DOHH2 (cell line): ENCODE measurements at regions not wholly inside any gene's neighbourhood (a gene's known extent, or its start where the extent isn't known, plus 50 kb on each side); places are given as distances from the start of the nearest gene placed in this dataset.

Experiments used
- H3F3A ChIP-seq: fragments of 200-600 bp; sonication (generic), shearing (Covaris generic); 2 replicates; pipeline ENCODE4 v1.6.0; 2016; ENCODE audit warnings: antibody characterized with exemption, mild to moderate bottlenecking; ENCODE audit not compliant: control insufficient read depth, insufficient read depth
- H3K27ac ChIP-seq: fragments of 200-600 bp; sonication (generic); 2 replicates; pipeline ENCODE4 v1.5.1; 2014; ENCODE audit warnings: low read depth, mild to moderate bottlenecking, low read length, moderate library complexity
- H3K27me3 ChIP-seq: fragments of 200-600 bp; sonication (generic); 2 replicates; pipeline ENCODE4 v1.6.1; 2014; ENCODE audit warnings: mild to moderate bottlenecking, low read length, mixed read lengths; ENCODE audit not compliant: control insufficient read depth
- H3K36me3 ChIP-seq: fragments of 200-600 bp; sonication (generic); 2 replicates; pipeline ENCODE4 v1.6.1; 2014; ENCODE audit warnings: mild to moderate bottlenecking, low read length, moderate library complexity, mixed read lengths; ENCODE audit not compliant: control insufficient read depth
- H3K4me1 ChIP-seq: fragments of 200-600 bp; sonication (generic); 2 replicates; pipeline ENCODE4 v1.6.1; 2014; ENCODE audit warnings: mild to moderate bottlenecking, low read length, mixed read lengths; ENCODE audit not compliant: control insufficient read depth
- H3K4me2 ChIP-seq: fragments of 200-600 bp; sonication (generic); 2 replicates; pipeline ENCODE4 v1.6.0; 2014; ENCODE audit warnings: mild to moderate bottlenecking, low read length, moderate library complexity
- H3K4me3 ChIP-seq: fragments of 200-600 bp; sonication (generic); 2 replicates; pipeline ENCODE4 v1.5.1; 2014; ENCODE audit warnings: mild to moderate bottlenecking, low read length, mixed read lengths
- H3K79me2 ChIP-seq: fragments of 200-600 bp; sonication (generic); 2 replicates; pipeline ENCODE4 v1.6.1; 2014; ENCODE audit warnings: mild to moderate bottlenecking, low read length, mixed read lengths; ENCODE audit not compliant: control insufficient read depth
- H3K9me2 ChIP-seq: fragments of 200-600 bp; sonication (generic); replicated peaks from 2 replicates; pipeline ENCODE4 v1.6.1; 2014; ENCODE audit warnings: mild to moderate bottlenecking, low read length, mixed read lengths; ENCODE audit not compliant: control insufficient read depth
- H3K9me3 ChIP-seq: fragments of 200-600 bp; sonication (generic); 2 replicates; pipeline ENCODE4 v1.6.1; 2014; ENCODE audit warnings: antibody characterized with exemption, low read length, mixed read lengths; ENCODE audit not compliant: control insufficient read depth, insufficient read depth
- H4K20me1 ChIP-seq: fragments of 200-600 bp; sonication (generic); 2 replicates; pipeline ENCODE4 v1.6.0; 2014; ENCODE audit warnings: low read depth, mild to moderate bottlenecking, antibody characterized with exemption, low read length, moderate library complexity; ENCODE audit not compliant: control insufficient read depth, insufficient read depth
- CTCF ChIP-seq: fragments of 200-600 bp; sonication (generic); IDR thresholded peaks from one replicate; pipeline ENCODE4 v1.5.1; 2014; ENCODE audit warnings: antibody characterized with exemption, mild to moderate bottlenecking, low read depth, low read length; ENCODE audit not compliant: poor library complexity, severe bottlenecking
- EZH2phosphoT487 ChIP-seq: fragments of 200-600 bp; sonication (generic); IDR thresholded peaks from 2 replicates; pipeline ENCODE4 v1.6.1; 2017; ENCODE audit warnings: borderline replicate concordance, mild to moderate bottlenecking, antibody characterized with exemption, low read length, moderate library complexity, mixed read lengths

GRCh38 chr9:90002397-90003271 lies 397.8 kb downstream of the GADD45G start:
- Histone ChIP-seq H3K27ac (no peak overlapping the region), H3K4me3 (no peak overlapping the region)

DNA sequence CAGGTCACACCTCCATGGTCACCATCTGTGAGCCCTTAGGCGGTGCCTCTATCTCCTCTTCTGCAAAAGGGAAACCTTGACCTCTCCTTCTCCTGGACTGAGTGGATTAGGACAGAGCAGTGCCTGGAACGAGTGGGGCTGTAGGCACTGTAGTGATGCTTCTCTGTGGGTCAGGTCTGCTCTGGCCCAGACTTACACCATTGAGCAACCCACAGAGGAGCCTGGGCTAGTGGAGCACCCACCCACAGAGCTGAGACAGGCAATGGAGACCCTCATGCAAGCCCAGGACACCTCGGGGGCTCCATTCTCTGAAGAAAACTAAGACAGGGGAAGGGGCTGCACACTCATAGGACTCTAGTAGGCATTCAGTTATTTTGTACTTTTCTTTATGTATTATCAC lies 400.6 kb downstream of the GADD45G start:
- no peaks in the 10 kb centered on the region for H3K9me2 ChIP-seq
- H3K4me3 ChIP-seq: no peak overlapping the region
- H3K36me3 ChIP-seq: no peaks in the 10 kb centered on the region
- no peaks in the 10 kb centered on the region for H3K79me2 ChIP-seq
- no peaks in the 10 kb centered on the region for H4K20me1 ChIP-seq
- peaks cover 8% of the 10 kb centered on the region for H3K27me3 ChIP-seq
- peaks cover 7% of the 10 kb centered on the region for H3K4me1 ChIP-seq
- H3K9me3 ChIP-seq: no peaks in the 10 kb centered on the region
- H3F3A ChIP-seq: no peaks in the 10 kb centered on the region
- no peak for TF ChIP-seq CTCF
- no peak for TF ChIP-seq EZH2phosphoT487
- H3K4me2 ChIP-seq: no peak overlapping the region
- no peak overlapping the region for H3K27ac ChIP-seq

More at GRCh38 chr9:90002397-90003271, 397.8 kb downstream of the GADD45G start:
- no peaks in the 10 kb centered on the region for H3F3A ChIP-seq
- H3K9me3 ChIP-seq: no peaks in the 10 kb centered on the region
- H3K79me2 ChIP-seq: no peaks in the 10 kb centered on the region
- no peak for TF ChIP-seq EZH2phosphoT487
- no peak for TF ChIP-seq CTCF
- no peaks in the 10 kb centered on the region for H3K36me3 ChIP-seq
- H3K9me2 ChIP-seq: no peaks in the 10 kb centered on the region
- no peaks in the 10 kb centered on the region for H4K20me1 ChIP-seq
- H3K27me3 ChIP-seq: peaks cover 13% of the 10 kb centered on the region
- no peaks in the 10 kb centered on the region for H3K4me1 ChIP-seq
- H3K4me2 ChIP-seq: no peak overlapping the region

- no peak overlapping the region for H3K4me3 ChIP-seq
- no peaks in the 10 kb centered on the region for H3K79me2 ChIP-seq
- H3K36me3 ChIP-seq: no peaks in the 10 kb centered on the region
- no peaks in the 10 kb centered on the region for H3K9me3 ChIP-seq
- no peak overlapping the region for H3K27ac ChIP-seq
- no peaks in the 10 kb centered on the region for H3F3A ChIP-seq
- TF ChIP-seq CTCF (no peak), EZH2phosphoT487 (no peak)
- H4K20me1 ChIP-seq: no peaks in the 10 kb centered on the region
- H3K27me3 ChIP-seq: peaks cover 3% of the 10 kb centered on the region; the same call in 1 of the 2 replicates
- peaks cover 7% of the 10 kb centered on the region for H3K4me1 ChIP-seq
- H3K4me2 ChIP-seq: no peak overlapping the region
- no peaks in the 10 kb centered on the region for H3K9me2 ChIP-seq
Measured at GRCh38 chr9:90007516-90008440, 403.0 kb downstream of the GADD45G start.
